H1 (cell line): ENCODE measurements at regions not wholly inside any gene's neighbourhood (a gene's known extent, or its start where the extent isn't known, plus 50 kb on each side); places are given as distances from the start of the nearest gene placed in this dataset.

Experiments used
- CTCF ChIA-PET: fragments of 300-600 bp; sonication (Branson Sonifier 250); formaldehyde crosslinking; loops from one replicate; lab custom pipeline; 2021; ENCODE audit not compliant: partially characterized antibody; lab: Charles Lee
- POLR2A ChIA-PET: fragments of 300-600 bp; sonication (Branson Sonifier 250); formaldehyde crosslinking; loops from one replicate; lab custom pipeline; 2021; ENCODE audit warnings: inconsistent platforms; ENCODE audit not compliant: partially characterized antibody; lab: Charles Lee
- DNase-seq, 2 experiments: peaks; one replicate each; pipeline versions ENCODE4 v3.0.0 to v3.0.0-alpha.2; 2010 to 2022; ENCODE audit warnings: low spot score in 2 of 2, low read depth in 1 of 2, mixed read lengths in 1 of 2
- FAIRE-seq: peaks from 2 replicates; lab custom pipeline; 2011; peaks lifted over from hg19 to GRCh38; lab: Jason Lieb, UNC
- H2AFZ ChIP-seq: 2 replicates; pipeline ENCODE4 v1.8.1; 2012; ENCODE audit warnings: low read length, inconsistent platforms
- H2AK5ac ChIP-seq: 2 replicates; pipeline ENCODE4 v1.6.1; 2013; ENCODE audit warnings: low read depth, low read length
- H2BK120ac ChIP-seq: replicated peaks from 2 replicates; pipeline ENCODE3; 2013; ENCODE audit warnings: low read depth, low read length, inconsistent platforms
- H2BK12ac ChIP-seq: 2 replicates; pipeline ENCODE4 v1.6.1; 2013; ENCODE audit warnings: low read depth, low read length
- H2BK15ac ChIP-seq: 2 replicates; pipeline ENCODE4 v1.6.1; 2013; ENCODE audit warnings: low read length
- H2BK20ac ChIP-seq: 2 replicates; pipeline ENCODE4 v1.6.1; 2013; ENCODE audit warnings: low read length
- H2BK5ac ChIP-seq: 2 replicates; pipeline ENCODE4 v1.6.1; 2013; ENCODE audit warnings: low read depth, low read length
- H3K14ac ChIP-seq: 2 replicates; pipeline ENCODE4 v1.6.1; 2013; ENCODE audit warnings: inconsistent platforms; ENCODE audit not compliant: insufficient read length
- H3K18ac ChIP-seq: 2 replicates; pipeline ENCODE4 v1.6.1; 2013; ENCODE audit warnings: low read length; ENCODE audit errors: extremely low read depth
- H3K23ac ChIP-seq: 2 replicates; pipeline ENCODE4 v1.6.1; 2013; ENCODE audit warnings: inconsistent platforms; ENCODE audit not compliant: insufficient read length
- H3K23me2 ChIP-seq: 2 replicates; pipeline ENCODE4 v1.6.1; 2013; ENCODE audit warnings: low read depth, low read length
- H3K27ac ChIP-seq: 2 replicates; pipeline ENCODE4 v1.6.1; 2011; ENCODE audit warnings: low read depth, low read length, inconsistent platforms
- H3K27me3 ChIP-seq, 4 experiments: replicated peaks in 1 of 4; 1 replicate in 1 of 4; 2 replicates in 3 of 4; pipeline versions ENCODE4 v1.6.1 to v1.8.1; 2011 to 2013; ENCODE audit warnings: low read length in 3 of 4, mild to moderate bottlenecking in 3 of 4, inconsistent platforms in 2 of 4, mixed read lengths in 2 of 4, moderate library complexity in 1 of 4; ENCODE audit not compliant: control insufficient read depth in 3 of 4, insufficient read depth in 3 of 4; ENCODE audit errors: extremely low read depth in 1 of 4
- H3K36me3 ChIP-seq, 4 experiments: 2 replicates each; pipeline versions ENCODE4 v1.6.1 to v1.8.1; 2011 to 2013; ENCODE audit warnings: mild to moderate bottlenecking in 4 of 4, low read length in 3 of 4, moderate library complexity in 2 of 4, control low read depth in 1 of 4, inconsistent platforms in 1 of 4; ENCODE audit not compliant: insufficient read depth in 4 of 4, control insufficient read depth in 2 of 4
- H3K4ac ChIP-seq: replicated peaks from 2 replicates; pipeline ENCODE3; 2013; ENCODE audit warnings: low read length, low read depth, mixed read lengths, inconsistent platforms; ENCODE audit not compliant: insufficient read length
- H3K4me1 ChIP-seq, 4 experiments: replicated peaks in 1 of 4; 1 replicate in 1 of 4; 2 replicates in 3 of 4; pipeline versions ENCODE4 v1.6.1 to v1.8.1; 2011 to 2013; ENCODE audit warnings: low read length in 3 of 4, inconsistent platforms in 2 of 4, mixed read lengths in 1 of 4; ENCODE audit not compliant: insufficient read depth in 4 of 4, control insufficient read depth in 3 of 4
- H3K4me2 ChIP-seq, 2 experiments: 2 replicates each; pipeline versions ENCODE4 v1.6.1 to v1.8.1; 2011 to 2013; ENCODE audit warnings: low read depth in 2 of 2, low read length in 2 of 2, control low read depth in 1 of 2, inconsistent platforms in 1 of 2, mild to moderate bottlenecking in 1 of 2; ENCODE audit not compliant: insufficient read depth in 1 of 2
- H3K4me3 ChIP-seq, 4 experiments: fragments of 200-600, 300-600 bp in 1 of 4; sonication (generic), shearing (Covaris generic), sonication (Bioruptor Twin) in 1 of 4; 2 replicates each; pipeline versions ENCODE4 v1.5.1 to v1.8.1; 2011 to 2016; ENCODE audit warnings: low read length in 4 of 4, low read depth in 3 of 4, control low read depth in 2 of 4, inconsistent platforms in 2 of 4, mild to moderate bottlenecking in 2 of 4, mixed read lengths in 1 of 4, moderate library complexity in 1 of 4; ENCODE audit not compliant: insufficient read depth in 2 of 4; ENCODE audit errors: extremely low read depth in 1 of 4
- H3K56ac ChIP-seq: replicated peaks from 2 replicates; pipeline ENCODE3; 2013; ENCODE audit warnings: low read depth, mild to moderate bottlenecking, mixed read lengths, low read length, inconsistent platforms; ENCODE audit not compliant: insufficient read length
- H3K79me1 ChIP-seq: 2 replicates; pipeline ENCODE4 v1.6.1; 2013; ENCODE audit warnings: low read depth, low read length, control low read depth
- H3K79me2 ChIP-seq, 2 experiments: 2 replicates each; pipeline versions ENCODE4 v1.6.1 to v1.8.1; 2012 to 2013; ENCODE audit warnings: low read length in 2 of 2, mild to moderate bottlenecking in 2 of 2, inconsistent platforms in 1 of 2; ENCODE audit not compliant: insufficient read depth in 2 of 2, control insufficient read depth in 1 of 2
- H3K9ac ChIP-seq, 4 experiments: replicated peaks in 1 of 4; 1 replicate in 1 of 4; 2 replicates in 3 of 4; pipeline versions ENCODE4 v1.6.1 to v1.8.1; 2011 to 2013; ENCODE audit warnings: low read depth in 3 of 4, low read length in 3 of 4, control low read depth in 2 of 4, mild to moderate bottlenecking in 2 of 4, moderate library complexity in 2 of 4, inconsistent platforms in 1 of 4; ENCODE audit errors: extremely low read depth in 1 of 4
- H3K9me3 ChIP-seq, 2 experiments: 2 replicates each; pipeline versions ENCODE4 v1.6.1 to v1.8.1; 2012 to 2013; ENCODE audit warnings: mild to moderate bottlenecking in 2 of 2, moderate library complexity in 2 of 2, control low read depth in 1 of 2, inconsistent platforms in 1 of 2, low read depth in 1 of 2, low read length in 1 of 2, mixed read lengths in 1 of 2; ENCODE audit not compliant: insufficient read depth in 2 of 2
- H4K20me1 ChIP-seq, 2 experiments: replicated peaks in 1 of 2; 2 replicates each; pipeline versions ENCODE3 to v1.8.1; 2011 to 2013; ENCODE audit warnings: inconsistent platforms in 2 of 2, low read length in 2 of 2, mild to moderate bottlenecking in 1 of 2; ENCODE audit not compliant: insufficient read depth in 2 of 2, control insufficient read depth in 1 of 2
- H4K5ac ChIP-seq: 2 replicates; pipeline ENCODE4 v1.6.1; 2013; ENCODE audit warnings: low read length, low read depth, mixed read lengths, inconsistent platforms; ENCODE audit not compliant: insufficient read length
- H4K8ac ChIP-seq: 2 replicates; pipeline ENCODE4 v1.8.0; 2013; ENCODE audit warnings: mild to moderate bottlenecking, moderate library complexity, low read length, inconsistent platforms; ENCODE audit not compliant: insufficient read depth; ENCODE audit errors: extremely low read depth
- H4K91ac ChIP-seq: replicated peaks from 2 replicates; pipeline ENCODE3; 2013; ENCODE audit warnings: low read length, mixed read lengths, inconsistent platforms; ENCODE audit not compliant: insufficient read length
- EZH2 ChIP-seq: fragments of 200-600 bp; sonication (generic); IDR thresholded peaks from 2 replicates; pipeline ENCODE4 v1.7.1; 2012; ENCODE audit warnings: low read depth, mild to moderate bottlenecking, moderate library complexity, low read length, inconsistent platforms; ENCODE audit not compliant: severe bottlenecking
- GTF2F1 ChIP-seq: IDR thresholded peaks from 2 replicates; pipeline ENCODE4 v1.6.1; 2012; ENCODE audit warnings: low read depth, low read length, improper control_type of control experiment, borderline replicate concordance
- POLR2AphosphoS5 ChIP-seq: IDR thresholded peaks from 2 replicates; pipeline ENCODE4 v1.6.1; 2011; ENCODE audit warnings: low read depth, low read length
- WGBS, 2 experiments: shearing (Covaris generic) in 1 of 2; methylation state at CpG; one replicate each; pipeline versions ENCODE4 v1.1.6 to v1.1.7; 2013 to 2015; ENCODE audit warnings: low lambda C conversion rate in 2 of 2, mixed read lengths in 2 of 2, inconsistent platforms in 1 of 2, low coverage in 1 of 2, missing lambda C conversion rate in 1 of 2; ENCODE audit not compliant: insufficient replicate concordance in 2 of 2, insufficient coverage in 1 of 2, insufficient read length in 1 of 2; ENCODE audit errors: extremely low coverage in 1 of 2, missing lambda C conversion rate in 1 of 2; 5-methylcytosine and 5-hydroxymethylcytosine counted together

GRCh38 chr6:14312587-14312986 lies 195.0 kb downstream of the CD83 start:
- Histone ChIP-seq H4K20me1 (no peaks in the 10 kb centered on the region), H3K4me1 (peaks cover 0 to 3% (median 1%) of the 10 kb centered on the region in 4 experiments; a peak in 3 of 7 replicates), H3K4me2 (no peak overlapping the region), H3K9ac (no peak overlapping the region), H3K18ac (no peak overlapping the region), H2AFZ (no peak overlapping the region), H3K23me2 (no peaks in the 10 kb centered on the region), H3K9me3 (no peaks in the 10 kb centered on the region), H3K4me3 (no peak overlapping the region), H2BK5ac (no peak overlapping the region), H3K27ac (no peak overlapping the region), H3K23ac (no peak overlapping the region), H3K4ac (no peak overlapping the region), H3K79me1 (0 out of 2 replicates have a peak, but pooled peaks cover 2% of the 10 kb centered on the region), H2BK15ac (no peak overlapping the region), H4K91ac (no peak overlapping the region), H2BK120ac (no peak overlapping the region), H2AK5ac (no peak overlapping the region), H3K56ac (no peak overlapping the region), H4K5ac (no peak overlapping the region), H2BK20ac (no peak overlapping the region), H4K8ac (no peak overlapping the region), H3K27me3 (no peaks in the 10 kb centered on the region), H3K36me3 (no peaks in the 10 kb centered on the region), H3K79me2 (peaks cover 0 to 3% of the 10 kb centered on the region in 2 experiments; a peak in 1 of 4 replicates), H2BK12ac (no peak overlapping the region), H3K14ac (no peak overlapping the region)
- ChIA-PET POLR2A (no interaction called here), CTCF (interaction anchor here (1.6 kb wide), 1 partner anchor 339 kb away, joined by 3 read pairs; no protein-coding TSS in a partner anchor)
- DNase-seq: no peak
- 93% methylated on average over 6 of the region's 6 CpGs; no CpG with 5 or more reads in 1 of the 2 experiments for WGBS, 2 experiments
- FAIRE-seq: no peak
- no peak for TF ChIP-seq POLR2AphosphoS5
- TF ChIP-seq EZH2: no peak
- no peak for TF ChIP-seq GTF2F1
